Body of pancreas (tissue), 4 donors: ENCODE measurements at regions not wholly inside any gene's neighbourhood (a gene's known extent, or its start where the extent isn't known, plus 50 kb on each side); places are given as distances from the start of the nearest gene placed in this dataset.

Experiments used
- POLR2A ChIP-seq, 3 donors: fragments of 450-650 bp; IDR thresholded peaks; one replicate each; pipeline ENCODE4 v1.6.1; 2016; ENCODE audit warnings: antibody characterized with exemption in 3 of 3, mild to moderate bottlenecking in 2 of 3
- TF ChIP-seq, protein P1 (sequence below), 7 experiments: fragments of 450-650 bp in 4 of 7; fragments of 200-600 bp in 3 of 7; sonication (generic) in 3 of 7; IDR thresholded peaks; one replicate each; pipeline ENCODE4 v1.5.1; 2016 to 2019; ENCODE audit warnings: antibody characterized with exemption in 7 of 7

GRCh38 chr2:164006704-164007103, 270.9 kb upstream of the FIGN start:
- no peak for TF ChIP-seq POLR2A (IDR thresholded peaks at IDR 0.05)
- TF ChIP-seq, protein P1, sequence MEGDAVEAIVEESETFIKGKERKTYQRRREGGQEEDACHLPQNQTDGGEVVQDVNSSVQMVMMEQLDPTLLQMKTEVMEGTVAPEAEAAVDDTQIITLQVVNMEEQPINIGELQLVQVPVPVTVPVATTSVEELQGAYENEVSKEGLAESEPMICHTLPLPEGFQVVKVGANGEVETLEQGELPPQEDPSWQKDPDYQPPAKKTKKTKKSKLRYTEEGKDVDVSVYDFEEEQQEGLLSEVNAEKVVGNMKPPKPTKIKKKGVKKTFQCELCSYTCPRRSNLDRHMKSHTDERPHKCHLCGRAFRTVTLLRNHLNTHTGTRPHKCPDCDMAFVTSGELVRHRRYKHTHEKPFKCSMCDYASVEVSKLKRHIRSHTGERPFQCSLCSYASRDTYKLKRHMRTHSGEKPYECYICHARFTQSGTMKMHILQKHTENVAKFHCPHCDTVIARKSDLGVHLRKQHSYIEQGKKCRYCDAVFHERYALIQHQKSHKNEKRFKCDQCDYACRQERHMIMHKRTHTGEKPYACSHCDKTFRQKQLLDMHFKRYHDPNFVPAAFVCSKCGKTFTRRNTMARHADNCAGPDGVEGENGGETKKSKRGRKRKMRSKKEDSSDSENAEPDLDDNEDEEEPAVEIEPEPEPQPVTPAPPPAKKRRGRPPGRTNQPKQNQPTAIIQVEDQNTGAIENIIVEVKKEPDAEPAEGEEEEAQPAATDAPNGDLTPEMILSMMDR (IDR thresholded peaks at IDR 0.05), result no peak
